ENCODE measurements at regions not wholly inside any gene's neighbourhood (a gene's known extent, or its start where the extent isn't known, plus 50 kb on each side); places are given as distances from the start of the nearest gene placed in this dataset.
A peak's percentile ranks its signal among the peaks of the same experiment; 100 is the strongest.
"Not testable (repeated sequence)": the region's sequence is repeated elsewhere in the genome, so short reads cannot be mapped to it uniquely, and the experiment has no call there.

DNA sequence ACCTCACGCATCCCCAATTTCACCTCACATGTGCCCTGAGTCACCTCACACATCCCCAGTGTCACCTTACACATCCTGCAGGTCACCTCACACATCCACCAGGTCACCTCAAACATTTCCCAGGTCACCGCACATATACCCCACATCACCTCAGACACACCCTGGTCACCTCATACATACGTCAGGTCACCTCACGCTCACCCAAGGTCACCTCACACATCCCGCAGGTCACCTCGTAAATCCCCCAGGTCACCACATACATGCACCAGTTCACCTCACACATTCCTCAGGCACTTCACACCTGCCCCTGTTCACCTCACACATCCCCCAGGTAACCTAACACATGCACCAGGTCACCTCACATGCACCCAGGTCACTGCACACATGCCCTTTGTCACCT is 864.0 kb downstream of the TMEM121 start:
- Mint-ChIP-seq H3K4me3 (no peak overlapping the region), H3K4me1 (peaks cover 7% of the 10 kb centered on the region), H3K27me3 (peaks cover 17% of the 10 kb centered on the region)

GRCh38 chr14:106390947-106391346 is 864.6 kb downstream of the TMEM121 start:
- H3K27ac Mint-ChIP-seq, result no peak overlapping the region
- H3K36me3 Mint-ChIP-seq, result peaks cover 5% of the 10 kb centered on the region
- H3K4me3 Mint-ChIP-seq, result no peak overlapping the region
- H3K27me3 Mint-ChIP-seq, result peaks cover 16% of the 10 kb centered on the region
- peaks cover 13% of the 10 kb centered on the region for H3K4me1 Mint-ChIP-seq
- no peaks in the 10 kb centered on the region for H3K9me3 Mint-ChIP-seq

More for the DNA sequence above, 864.0 kb downstream of the TMEM121 start:
- Mint-ChIP-seq H3K9me3 (no peaks in the 10 kb centered on the region), H3K36me3 (peaks cover 5% of the 10 kb centered on the region), H3K27ac (no peak overlapping the region)

GRCh38 chr14:106393742-106394141 is 867.4 kb downstream of the TMEM121 start:
- H3K27ac Mint-ChIP-seq, result no peak overlapping the region
- H3K4me3 Mint-ChIP-seq, result no peak overlapping the region
- peaks cover 2% of the 10 kb centered on the region for H3K36me3 Mint-ChIP-seq
- H3K9me3 Mint-ChIP-seq, result no peaks in the 10 kb centered on the region
- peaks cover 13% of the 10 kb centered on the region for H3K27me3 Mint-ChIP-seq
- peaks cover 21% of the 10 kb centered on the region for H3K4me1 Mint-ChIP-seq

DNA sequence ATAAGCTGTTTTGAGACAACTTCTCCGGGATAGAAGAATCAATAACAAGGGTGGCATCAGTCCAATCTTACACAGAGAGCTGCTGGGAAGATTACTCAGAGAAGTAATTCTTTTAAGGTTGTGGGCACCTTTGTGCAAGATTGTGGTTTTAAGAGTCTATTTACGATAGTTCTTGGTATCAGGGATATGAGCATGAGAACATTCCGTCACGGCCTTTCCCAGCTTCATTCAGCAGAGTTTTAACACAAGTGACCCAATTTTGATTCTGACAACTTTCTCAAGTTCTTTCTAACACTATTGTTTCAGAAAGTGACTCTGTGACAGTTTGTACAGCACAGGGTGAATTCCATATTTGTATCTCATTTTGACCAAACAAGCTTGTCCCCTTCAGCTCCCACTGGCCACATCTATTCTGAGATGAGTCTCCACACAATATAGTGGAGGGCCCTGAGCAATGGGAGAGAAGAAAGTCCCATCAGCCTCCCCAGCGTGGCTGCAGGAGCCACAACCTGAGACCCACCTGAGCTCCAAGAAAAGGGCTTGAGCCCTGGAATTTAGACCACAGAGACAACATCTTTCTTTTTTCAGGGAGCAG is 869.2 kb downstream of the TMEM121 start:
- Mint-ChIP-seq H3K36me3 (peaks cover 2% of the 10 kb centered on the region), H3K4me1 (peaks cover 21% of the 10 kb centered on the region), H3K27ac (no peak overlapping the region), H3K4me3 (peak overlapping the region; percentile 24), H3K9me3 (no peaks in the 10 kb centered on the region), H3K27me3 (peaks cover 9% of the 10 kb centered on the region)

- Mint-ChIP-seq H3K27ac (peak overlapping the region; percentile 1), H3K4me1 (peaks cover 21% of the 10 kb centered on the region), H3K27me3 (no peaks in the 10 kb centered on the region), H3K4me3 (no peak overlapping the region), H3K36me3 (no peaks in the 10 kb centered on the region), H3K9me3 (no peaks in the 10 kb centered on the region)
Observed at GRCh38 chr14:106396999-106397398, 870.6 kb downstream of the TMEM121 start.

DNA sequence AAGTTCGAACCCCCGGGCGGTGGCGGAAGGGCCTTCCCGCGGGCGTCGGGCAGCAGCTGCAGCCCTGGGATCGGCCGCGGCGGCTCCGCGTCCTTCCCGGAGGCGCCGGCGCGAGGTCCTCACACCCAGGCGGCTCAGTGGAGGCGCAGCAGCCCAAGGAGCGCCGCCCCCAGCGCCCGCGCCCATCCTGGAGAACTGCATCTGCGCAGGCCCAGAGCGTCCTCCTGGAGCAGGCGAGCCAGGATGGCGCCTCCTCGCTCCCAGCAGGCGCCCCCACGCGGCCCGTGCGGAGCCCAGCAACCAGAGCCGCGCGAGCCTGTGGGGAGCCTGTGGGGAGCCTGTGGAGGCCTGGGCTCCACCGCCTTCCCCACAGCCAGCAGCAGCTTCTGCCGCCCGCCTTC is 872.5 kb downstream of the TMEM121 start:
- not testable (repeated sequence) for H3K27ac Mint-ChIP-seq, H3K4me3 Mint-ChIP-seq, H3K36me3 Mint-ChIP-seq, H3K27me3 Mint-ChIP-seq, H3K9me3 Mint-ChIP-seq
- peaks cover 21% of the 10 kb centered on the region for H3K4me1 Mint-ChIP-seq

DNA sequence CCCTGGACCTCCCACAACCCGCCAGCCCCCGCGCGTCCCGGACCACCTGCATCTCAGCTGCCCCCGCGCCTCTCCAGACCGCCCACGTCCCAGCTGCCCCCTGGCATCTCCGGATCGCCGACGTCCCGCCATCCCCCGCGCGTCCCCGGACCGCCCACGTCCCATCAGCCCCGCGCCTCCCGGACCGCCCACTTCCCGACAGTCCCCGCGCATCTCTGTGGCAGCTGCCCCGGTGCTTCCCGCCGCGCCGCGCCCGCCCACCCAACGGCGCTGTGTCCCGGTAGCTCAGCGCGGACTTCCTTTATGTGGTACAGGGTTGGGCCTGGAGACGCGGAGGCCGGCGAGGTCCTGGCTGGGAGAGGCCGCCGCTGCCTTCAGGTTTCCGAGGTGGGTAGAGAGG is 874.9 kb downstream of the TMEM121 start:
- H3K4me3 Mint-ChIP-seq, H3K27me3 Mint-ChIP-seq, H3K27ac Mint-ChIP-seq, H3K4me1 Mint-ChIP-seq, H3K36me3 Mint-ChIP-seq, H3K9me3 Mint-ChIP-seq: not testable (repeated sequence)

DNA sequence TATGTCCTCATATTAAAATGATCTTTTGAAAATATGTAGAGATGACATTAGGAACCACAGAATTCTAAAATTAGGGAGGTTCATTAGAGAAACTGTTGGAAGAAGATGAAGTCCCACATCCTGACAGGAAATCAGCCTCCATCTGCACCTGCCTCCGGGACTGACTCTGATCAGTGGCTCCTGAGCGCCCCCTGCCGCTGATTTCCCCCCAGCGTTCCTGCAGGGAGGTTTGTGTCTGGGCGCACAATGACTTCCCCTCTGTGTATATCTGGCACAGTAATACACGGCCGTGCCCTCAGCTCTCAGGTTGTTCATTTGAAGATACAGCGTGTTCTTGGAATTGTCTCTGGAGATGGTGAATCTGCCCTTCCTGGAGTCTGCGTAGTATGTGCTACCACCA is 883.8 kb downstream of the TMEM121 start:
- H3K4me3 Mint-ChIP-seq, H3K4me1 Mint-ChIP-seq, H3K27me3 Mint-ChIP-seq, H3K36me3 Mint-ChIP-seq, H3K9me3 Mint-ChIP-seq, H3K27ac Mint-ChIP-seq: not testable (repeated sequence)

GRCh38 chr14:106414464-106414863 is 888.1 kb downstream of the TMEM121 start:
- peaks cover under 1% of the 10 kb centered on the region for H3K4me1 Mint-ChIP-seq
- H3K27me3 Mint-ChIP-seq, result peaks cover 6% of the 10 kb centered on the region
- no peak overlapping the region for H3K27ac Mint-ChIP-seq
- no peak overlapping the region for H3K4me3 Mint-ChIP-seq
- H3K36me3 Mint-ChIP-seq, result no peaks in the 10 kb centered on the region
- no peaks in the 10 kb centered on the region for H3K9me3 Mint-ChIP-seq

GRCh38 chr14:106417224-106418049 is 891.1 kb downstream of the TMEM121 start:
- Mint-ChIP-seq H3K4me1 (peaks cover 3% of the 10 kb centered on the region), H3K36me3 (no peaks in the 10 kb centered on the region), H3K4me3 (no peak overlapping the region), H3K27me3 (peaks cover 9% of the 10 kb centered on the region), H3K27ac (peak overlapping the region; percentile 35), H3K9me3 (no peaks in the 10 kb centered on the region)

DNA sequence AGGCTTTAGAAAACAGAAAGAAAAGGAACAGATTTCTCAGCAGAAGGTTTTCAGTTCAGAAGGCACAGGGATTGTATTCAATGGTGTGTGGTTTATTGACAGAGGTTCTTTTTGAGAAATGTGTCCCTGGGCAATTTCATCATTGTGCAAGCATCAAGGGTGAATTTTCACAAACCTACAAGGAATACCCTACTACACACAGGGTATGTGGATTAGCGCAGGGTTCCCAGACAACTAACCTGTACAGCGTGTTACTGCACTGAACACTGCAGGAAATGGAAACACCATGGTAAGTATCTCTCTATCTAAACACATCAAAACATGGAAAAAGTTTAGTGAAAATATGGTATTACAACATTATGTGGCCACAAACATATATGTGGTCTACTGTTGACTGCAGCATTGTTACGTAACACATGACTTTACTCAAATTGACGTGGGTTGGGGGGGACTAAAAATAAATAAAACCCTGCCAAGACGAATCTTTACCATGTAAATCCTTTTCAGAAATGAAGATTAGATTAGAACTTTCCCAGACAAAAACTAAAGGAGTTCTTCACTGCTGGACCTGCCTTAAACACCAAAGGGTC is 893.1 kb downstream of the TMEM121 start:
- no peak overlapping the region for H3K4me3 Mint-ChIP-seq
- H3K36me3 Mint-ChIP-seq, result no peaks in the 10 kb centered on the region
- no peaks in the 10 kb centered on the region for H3K9me3 Mint-ChIP-seq
- H3K4me1 Mint-ChIP-seq, result peaks cover 3% of the 10 kb centered on the region
- no peak overlapping the region for H3K27ac Mint-ChIP-seq
- H3K27me3 Mint-ChIP-seq, result peaks cover 18% of the 10 kb centered on the region

- not testable (repeated sequence) for H3K9me3 Mint-ChIP-seq, H3K4me1 Mint-ChIP-seq, H3K4me3 Mint-ChIP-seq, H3K27ac Mint-ChIP-seq, H3K36me3 Mint-ChIP-seq
- peaks cover 21% of the 10 kb centered on the region for H3K27me3 Mint-ChIP-seq
Observed at GRCh38 chr14:106421431-106422033, 895.1 kb downstream of the TMEM121 start.

- Mint-ChIP-seq H3K27ac (no peak overlapping the region), H3K9me3 (no peaks in the 10 kb centered on the region), H3K36me3 (no peaks in the 10 kb centered on the region), H3K27me3 (peaks cover 23% of the 10 kb centered on the region), H3K4me3 (no peak overlapping the region), H3K4me1 (peaks cover 3% of the 10 kb centered on the region)
Observed at GRCh38 chr14:106422066-106422465, 895.7 kb downstream of the TMEM121 start.

GRCh38 chr14:106425150-106425549 is 898.8 kb downstream of the TMEM121 start:
- H3K4me1 Mint-ChIP-seq, H3K9me3 Mint-ChIP-seq, H3K36me3 Mint-ChIP-seq, H3K4me3 Mint-ChIP-seq, H3K27ac Mint-ChIP-seq: not testable (repeated sequence)
- peaks cover 23% of the 10 kb centered on the region for H3K27me3 Mint-ChIP-seq

DNA sequence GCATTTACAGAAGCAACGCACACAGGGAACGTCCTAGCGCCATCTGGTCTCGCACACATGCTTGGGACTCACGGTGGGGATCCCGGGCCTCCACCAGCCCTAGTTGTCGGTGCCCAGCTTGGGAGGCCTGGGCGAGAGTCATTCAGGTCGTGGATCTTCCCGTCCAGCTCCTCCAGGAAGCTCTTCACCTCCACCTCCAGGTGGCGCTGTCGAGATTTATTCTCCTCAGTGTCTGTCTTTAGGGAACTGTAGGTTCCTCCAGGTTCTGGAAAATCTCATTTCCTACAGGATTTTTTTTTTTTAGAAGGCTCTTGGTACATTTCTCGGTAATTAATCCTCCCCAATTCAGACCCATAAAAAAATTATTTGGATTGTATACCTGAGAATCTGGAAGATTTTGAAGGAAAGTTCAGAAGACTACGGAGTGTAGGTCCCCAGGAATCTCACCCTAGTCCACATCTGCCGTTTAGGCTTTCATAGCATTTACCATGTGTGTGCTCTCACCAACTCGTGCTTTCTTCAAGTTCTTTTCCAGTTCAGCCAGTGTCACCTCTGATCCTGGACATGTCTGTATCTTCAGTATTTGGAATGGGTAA is 910.0 kb downstream of the TMEM121 start:
- Mint-ChIP-seq H3K27ac (no peak overlapping the region), H3K36me3 (no peaks in the 10 kb centered on the region), H3K4me1 (no peaks in the 10 kb centered on the region), H3K27me3 (peaks cover 11% of the 10 kb centered on the region), H3K4me3 (no peak overlapping the region), H3K9me3 (no peaks in the 10 kb centered on the region)

GRCh38 chr14:106442857-106443256 is 916.5 kb downstream of the TMEM121 start:
- no peak overlapping the region for H3K27ac Mint-ChIP-seq
- peaks cover 6% of the 10 kb centered on the region for H3K4me1 Mint-ChIP-seq
- no peaks in the 10 kb centered on the region for H3K9me3 Mint-ChIP-seq
- H3K4me3 Mint-ChIP-seq, result no peak overlapping the region
- H3K36me3 Mint-ChIP-seq, result no peaks in the 10 kb centered on the region
- peaks cover 16% of the 10 kb centered on the region for H3K27me3 Mint-ChIP-seq

Data from activated naive CD4-positive, alpha-beta T cell treated with anti-CD3 and anti-CD28 coated beads, Interleukin-2, amount 50 U/mL, for 24 hours (primary cell).